ENCODE measurements at regions not wholly inside any gene's neighbourhood (a gene's known extent, or its start where the extent isn't known, plus 50 kb on each side); places are given as distances from the start of the nearest gene placed in this dataset.

GRCh38 chr11:119797123-119797611, 68.2 kb upstream of the NECTIN1 start:
- ChIA-PET CTCF (no interaction called here), RAD21 (ENCODE audit: unreplicated experiment) (no interaction called here), SMC1A (ENCODE audit: uncharacterized antibody, unreplicated experiment) (no interaction called here), POLR2A (no interaction called here)
- TF ChIP-seq SKIL (IDR thresholded peaks at IDR 0.05; ENCODE audit: low read depth, poor library complexity, severe bottlenecking) (no peak), NR2F1 (conservative IDR thresholded peaks at IDR 0.05) (0 out of 2 replicates have a peak, but pooled peaks have one; percentile 15)
- no TSS peak for BruUV-seq (replicated peaks)
- Histone ChIP-seq H3K79me2 (ENCODE audit: control insufficient read depth, insufficient read depth, low read length) (no peaks in the 10 kb centered on the region), H3K4me2 (ENCODE audit: control insufficient read depth, insufficient read depth) (no peak overlapping the region), H3K9ac (ENCODE audit: control insufficient read depth, insufficient read depth, low read length) (no peak overlapping the region), H3K27me3 (replicated peaks in 1 of 2; ENCODE audit: control insufficient read depth in 2 of 2, insufficient read depth in 2 of 2, low read length in 1 of 2) (no peaks in the 10 kb centered on the region), H3K27ac (ENCODE audit: control insufficient read depth, insufficient read depth) (no peak overlapping the region), H3K4me3 (no peak overlapping the region), H4K20me1 (ENCODE audit: control insufficient read depth, insufficient read depth) (no peaks in the 10 kb centered on the region), H3K36me3 (ENCODE audit: control insufficient read depth in 2 of 2, insufficient read depth in 2 of 2, low read length in 1 of 2) (no peaks in the 10 kb centered on the region), H3K4me1 (ENCODE audit: control insufficient read depth, insufficient read depth, low read length) (no peaks in the 10 kb centered on the region), H3K9me3 (replicated peaks; ENCODE audit: control insufficient read depth, insufficient read depth, low read length) (no peaks in the 10 kb centered on the region), H2AFZ (ENCODE audit: control insufficient read depth, low read depth, low read length) (no peak overlapping the region)
- ATAC-seq (no peak), FAIRE-seq (no peak), DNase-seq (ENCODE audit: low read depth, low spot score) (no peak)
- intact Hi-C loops (cut with micrococcal nuclease; ENCODE audit: unreplicated experiment) (no loop called here), in situ Hi-C loops (cut with MboI) (no loop called here)
- WGBS (ENCODE audit: insufficient coverage, insufficient replicate concordance, low lambda C conversion rate, missing lambda C conversion rate): 33% methylated on average over 12 of the region's 12 CpGs

- Histone ChIP-seq H4K20me1 (ENCODE audit: control insufficient read depth, insufficient read depth) (no peaks in the 10 kb centered on the region), H3K4me1 (ENCODE audit: control insufficient read depth, insufficient read depth, low read length) (no peaks in the 10 kb centered on the region), H3K9me3 (replicated peaks; ENCODE audit: control insufficient read depth, insufficient read depth, low read length) (no peaks in the 10 kb centered on the region), H3K36me3 (ENCODE audit: control insufficient read depth in 2 of 2, insufficient read depth in 2 of 2, low read length in 1 of 2) (no peaks in the 10 kb centered on the region), H3K9ac (ENCODE audit: control insufficient read depth, insufficient read depth, low read length) (no peak overlapping the region), H3K27me3 (replicated peaks in 1 of 2; ENCODE audit: control insufficient read depth in 2 of 2, insufficient read depth in 2 of 2, low read length in 1 of 2) (no peaks in the 10 kb centered on the region), H2AFZ (ENCODE audit: control insufficient read depth, low read depth, low read length) (no peak overlapping the region), H3K4me2 (ENCODE audit: control insufficient read depth, insufficient read depth) (no peak overlapping the region), H3K79me2 (ENCODE audit: control insufficient read depth, insufficient read depth, low read length) (no peaks in the 10 kb centered on the region), H3K27ac (ENCODE audit: control insufficient read depth, insufficient read depth) (no peak overlapping the region), H3K4me3 (no peak overlapping the region)
- ATAC-seq (no peak), FAIRE-seq (no peak), DNase-seq (ENCODE audit: low read depth, low spot score) (no peak)
- POLR2A ChIA-PET: no interaction called here
- WGBS (ENCODE audit: insufficient coverage, insufficient replicate concordance, low lambda C conversion rate, missing lambda C conversion rate): 11% methylated on average over 8 of the region's 8 CpGs
- in situ Hi-C loops (cut with MboI): no loop called here
- intact Hi-C loops (cut with micrococcal nuclease; ENCODE audit: unreplicated experiment): no loop called here
- SMC1A ChIA-PET (ENCODE audit: uncharacterized antibody, unreplicated experiment): no interaction called here
- CTCF ChIA-PET: no interaction called here
- no TSS peak for BruUV-seq (replicated peaks)
- RAD21 ChIA-PET (ENCODE audit: unreplicated experiment): no interaction called here
- no peak for TF ChIP-seq ZNF384 (IDR thresholded peaks at IDR 0.05; ENCODE audit: borderline replicate concordance, low read depth, low read length)
- no peak for TF ChIP-seq EED (IDR thresholded peaks at IDR 0.05; ENCODE audit: low read depth)
- no peak for TF ChIP-seq MTA2 (IDR thresholded peaks at IDR 0.05; ENCODE audit: low read depth)
Measured at GRCh38 chr11:119796363-119797060, 67.5 kb upstream of the NECTIN1 start.
